AG04449 (cell line): ENCODE measurements at regions not wholly inside any gene's neighbourhood (a gene's known extent, or its start where the extent isn't known, plus 50 kb on each side); places are given as distances from the start of the nearest gene placed in this dataset.

Source experiments
- CTCF ChIA-PET: fragments of 350-600 bp; formaldehyde crosslinking; extraction: SDS; loops from one replicate; lab custom pipeline; 2021; ENCODE audit warnings: antibody characterized with exemption; lab: Yijun Ruan, JAX
- POLR2A ChIA-PET: fragments of 400-600, 350-600 bp; formaldehyde crosslinking; extraction: SDS; loops from one replicate; lab custom pipeline; 2020; ENCODE audit warnings: antibody characterized with exemption, inconsistent platforms; lab: Yijun Ruan, JAX
- DNase-seq: peaks from one replicate; pipeline ENCODE4 v3.0.0-alpha.2; 2010; ENCODE audit warnings: low read depth, low spot score
- H3K4me3 ChIP-seq: 2 replicates; pipeline ENCODE4 v1.5.1; 2011; ENCODE audit warnings: low read depth, mild to moderate bottlenecking, control low read depth, low read length
- TF ChIP-seq, protein P1 (sequence below): IDR thresholded peaks from one replicate; pipeline ENCODE4 v1.5.1; 2011; ENCODE audit warnings: mild to moderate bottlenecking, moderate library complexity, low read length, control low read depth, inconsistent platforms; ENCODE audit not compliant: insufficient read depth; ENCODE audit errors: missing control alignments

DNA sequence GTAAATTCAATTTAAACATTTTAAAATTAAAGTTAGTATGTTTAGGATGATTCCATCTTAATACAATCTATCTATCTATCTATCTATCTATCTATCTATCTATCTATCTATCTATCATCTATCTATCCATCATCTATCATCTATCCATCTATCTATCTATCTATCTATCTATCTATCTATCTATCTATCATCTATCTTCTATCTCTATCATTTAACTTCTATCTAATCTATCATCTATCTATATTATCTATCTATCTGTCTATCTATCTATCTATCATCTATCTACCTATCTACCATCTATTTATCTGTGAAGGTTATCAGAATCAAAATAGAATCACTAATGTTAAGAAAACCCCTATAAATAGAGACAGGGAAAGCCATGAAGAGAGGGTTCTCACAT lies 78.3 kb downstream of the RAMP3 start:
- CTCF ChIA-PET: no interaction called here
- no peak for DNase-seq
- TF ChIP-seq, protein P1, sequence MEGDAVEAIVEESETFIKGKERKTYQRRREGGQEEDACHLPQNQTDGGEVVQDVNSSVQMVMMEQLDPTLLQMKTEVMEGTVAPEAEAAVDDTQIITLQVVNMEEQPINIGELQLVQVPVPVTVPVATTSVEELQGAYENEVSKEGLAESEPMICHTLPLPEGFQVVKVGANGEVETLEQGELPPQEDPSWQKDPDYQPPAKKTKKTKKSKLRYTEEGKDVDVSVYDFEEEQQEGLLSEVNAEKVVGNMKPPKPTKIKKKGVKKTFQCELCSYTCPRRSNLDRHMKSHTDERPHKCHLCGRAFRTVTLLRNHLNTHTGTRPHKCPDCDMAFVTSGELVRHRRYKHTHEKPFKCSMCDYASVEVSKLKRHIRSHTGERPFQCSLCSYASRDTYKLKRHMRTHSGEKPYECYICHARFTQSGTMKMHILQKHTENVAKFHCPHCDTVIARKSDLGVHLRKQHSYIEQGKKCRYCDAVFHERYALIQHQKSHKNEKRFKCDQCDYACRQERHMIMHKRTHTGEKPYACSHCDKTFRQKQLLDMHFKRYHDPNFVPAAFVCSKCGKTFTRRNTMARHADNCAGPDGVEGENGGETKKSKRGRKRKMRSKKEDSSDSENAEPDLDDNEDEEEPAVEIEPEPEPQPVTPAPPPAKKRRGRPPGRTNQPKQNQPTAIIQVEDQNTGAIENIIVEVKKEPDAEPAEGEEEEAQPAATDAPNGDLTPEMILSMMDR: no peak
- H3K4me3 ChIP-seq: no peak overlapping the region
- POLR2A ChIA-PET: no interaction called here

DNA sequence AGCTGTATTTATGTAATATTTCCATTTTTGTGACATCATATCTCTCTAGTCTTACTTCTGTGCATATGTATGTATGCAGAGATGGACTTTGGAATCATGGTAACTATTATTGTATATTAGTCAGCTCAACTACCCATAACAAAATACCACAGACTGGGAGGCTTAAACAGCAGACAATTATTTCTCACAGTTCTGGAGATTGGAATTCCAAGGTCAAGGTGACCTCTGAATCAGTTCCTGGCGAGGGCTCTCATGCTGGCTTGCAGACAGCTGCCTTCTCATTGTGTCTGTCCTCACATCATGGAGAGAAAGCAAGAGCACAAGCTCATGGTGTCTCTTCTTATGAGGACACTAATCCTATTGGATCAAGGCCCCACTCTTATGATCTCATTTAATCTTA lies 79.1 kb downstream of the RAMP3 start:
- DNase-seq: peak; percentile 17
- POLR2A ChIA-PET: no interaction called here
- CTCF ChIA-PET: interaction anchor here (1.4 kb wide), 1 partner anchor 25 kb away, joined by 7 read pairs; no protein-coding TSS in a partner anchor
- no peak overlapping the region for H3K4me3 ChIP-seq
- TF ChIP-seq, protein P1: no peak

DNA sequence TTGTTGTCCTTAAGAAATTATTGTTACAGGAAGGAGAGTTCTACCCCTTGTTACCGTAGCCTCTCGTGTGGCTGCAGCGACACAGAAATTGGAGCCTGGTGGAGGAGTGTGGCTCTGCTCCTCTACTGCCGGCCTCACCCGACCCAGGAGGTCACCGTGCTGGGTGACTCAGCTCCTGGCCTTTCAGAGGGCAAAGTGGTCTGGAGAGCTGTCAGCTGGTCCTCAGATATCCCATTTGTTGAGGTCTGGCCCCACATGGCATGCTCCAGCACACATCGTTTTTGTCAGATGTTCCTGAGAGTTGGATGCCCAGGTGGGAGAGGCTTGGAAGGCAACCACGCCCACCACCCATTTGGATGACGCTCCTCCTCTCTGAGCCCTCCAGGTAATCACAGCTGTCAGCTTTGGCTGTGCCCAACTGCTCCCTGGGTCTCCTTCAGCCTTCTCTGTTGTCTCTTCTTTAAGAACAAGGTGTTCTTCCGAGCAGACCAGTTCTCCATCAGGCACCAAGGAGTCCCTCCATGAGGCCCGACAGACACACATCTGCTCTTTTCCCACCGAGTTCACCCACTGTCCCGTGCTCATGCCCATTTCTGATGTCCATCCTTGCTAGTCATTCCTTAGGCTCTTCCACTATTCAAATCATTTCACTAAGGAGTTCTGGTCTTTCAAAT lies 80.3 kb downstream of the RAMP3 start:
- no peak overlapping the region for H3K4me3 ChIP-seq
- no peak for DNase-seq
- TF ChIP-seq, protein P1: no peak
- POLR2A ChIA-PET: no interaction called here
- CTCF ChIA-PET: interaction anchor here (1.4 to 2.3 kb wide), 2 partner anchors 18 to 23 kb away, joined by 7 read pairs; no protein-coding TSS in a partner anchor

DNA sequence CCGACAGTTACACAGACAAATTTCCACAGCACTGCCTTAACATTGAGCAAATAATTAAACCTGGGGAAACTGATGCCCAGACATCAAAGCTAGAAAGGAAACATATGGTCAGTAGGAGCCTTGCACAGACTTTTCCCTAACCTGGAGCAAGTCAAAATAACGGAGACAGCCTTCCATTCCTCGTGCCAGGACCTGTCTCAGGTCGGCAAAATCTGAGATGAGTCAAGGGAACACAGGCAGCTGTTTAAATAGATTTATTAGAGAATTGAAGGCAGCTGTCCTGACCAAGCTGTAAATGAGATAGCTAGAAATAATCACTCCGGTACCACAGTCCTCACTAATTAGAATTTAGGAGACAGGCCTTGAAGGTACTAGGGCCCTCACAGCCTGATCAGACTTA lies 81.2 kb downstream of the RAMP3 start:
- ChIA-PET POLR2A (no interaction called here), CTCF (interaction anchor here (1.9 to 2.3 kb wide), 2 partner anchors 17 to 22 kb away, joined by 7 to 14 read pairs; no protein-coding TSS in a partner anchor)
- TF ChIP-seq, protein P1: no peak
- no peak overlapping the region for H3K4me3 ChIP-seq
- no peak for DNase-seq

DNA sequence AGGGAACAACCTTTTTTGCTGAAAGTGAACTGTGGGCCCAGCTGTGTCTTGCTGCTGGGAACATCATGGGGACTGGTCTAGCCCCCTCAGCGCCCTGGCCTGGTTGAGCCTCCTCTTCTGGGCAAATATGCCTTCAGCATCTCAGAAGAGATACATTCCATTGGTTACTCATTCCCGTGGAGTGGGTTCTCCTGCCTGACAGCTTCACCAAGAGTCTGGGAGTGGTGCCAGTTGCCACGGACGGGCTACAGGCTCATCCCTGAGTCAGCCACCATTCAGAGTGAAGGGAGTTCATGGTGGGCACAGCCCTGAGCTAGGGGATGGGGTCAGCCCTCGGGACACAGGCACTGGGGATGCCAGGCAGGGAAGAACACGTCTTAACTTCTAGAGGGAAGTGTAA lies 81.9 kb downstream of the RAMP3 start:
- TF ChIP-seq, protein P1: no peak
- peak; percentile 41 for DNase-seq
- CTCF ChIA-PET: interaction anchor here (1.3 to 2.3 kb wide), 3 partner anchors 16 to 26 kb away, joined by 3 to 14 read pairs (median 7); no protein-coding TSS in a partner anchor
- POLR2A ChIA-PET: no interaction called here
- H3K4me3 ChIP-seq: no peak overlapping the region

DNA sequence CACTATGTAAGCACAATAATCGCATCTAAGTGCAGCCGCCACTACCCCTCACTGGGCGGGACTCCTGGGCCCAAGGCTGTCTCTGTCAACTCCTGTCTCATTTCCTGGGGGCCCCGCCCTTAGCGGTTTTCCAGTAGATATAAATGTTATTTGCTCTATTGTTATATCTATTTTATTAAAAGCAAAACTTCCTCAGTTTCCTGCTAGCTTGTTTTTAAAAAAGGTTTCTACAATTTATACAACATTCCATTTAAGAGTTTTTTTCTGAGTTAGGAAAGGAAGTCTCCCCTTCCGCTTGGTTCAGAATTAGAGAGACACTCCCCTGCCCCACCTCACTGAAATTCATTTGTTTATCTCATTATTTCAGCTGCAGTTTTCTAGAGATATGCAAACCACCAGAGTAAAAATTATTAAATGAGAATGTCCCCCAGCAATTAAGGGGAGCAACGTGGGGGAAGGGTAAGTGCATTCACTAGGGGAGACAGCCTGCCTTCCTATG lies 82.7 kb downstream of the RAMP3 start:
- CTCF ChIA-PET: interaction anchor here (1.3 to 2.3 kb wide), 3 partner anchors 15 to 25 kb away, joined by 3 to 14 read pairs (median 7); no protein-coding TSS in a partner anchor
- no peak for DNase-seq
- POLR2A ChIA-PET: no interaction called here
- H3K4me3 ChIP-seq: no peak overlapping the region
- TF ChIP-seq, protein P1: no peak
